Activated naive CD4-positive, alpha-beta T cell treated with anti-CD3 and anti-CD28 coated beads, Interleukin-2, amount 50 U/mL, for 72 hours (primary cell): ENCODE measurements at regions not wholly inside any gene's neighbourhood (a gene's known extent, or its start where the extent isn't known, plus 50 kb on each side); places are given as distances from the start of the nearest gene placed in this dataset.
A peak's percentile ranks its signal among the peaks of the same experiment; 100 is the strongest.

Source experiments
- ATAC-seq, 2 donors: fragments of 150-1000 bp; cut with Tn5 transposase; 2 replicates each; pipeline ENCODE4 v1.10.0; 2021; ENCODE audit warnings: mild to moderate bottlenecking in 2 of 2, moderate library complexity in 2 of 2
- DNase-seq, 2 donors: peaks; one replicate each; pipeline ENCODE4 v3.0.0; 2021 to 2022; ENCODE audit warnings: low spot score in 2 of 2
- H3K27ac Mint-ChIP-seq, 2 donors: one replicate each; pipeline ENCODE4 v1.8.0; 2022; ENCODE audit warnings: mild to moderate bottlenecking in 2 of 2, mixed read lengths in 2 of 2
- H3K36me3 Mint-ChIP-seq, 2 donors: one replicate each; pipeline ENCODE4 v1.8.0; 2022; ENCODE audit warnings: mixed read lengths in 2 of 2
- H3K9me3 Mint-ChIP-seq, 2 donors: one replicate each; pipeline ENCODE4 v1.8.0; 2022; ENCODE audit warnings: mixed read lengths in 2 of 2

- Mint-ChIP-seq H3K9me3 (peaks cover 0 to 4% of the 10 kb centered on the region in 2 donors), H3K36me3 (no peaks in the 10 kb centered on the region), H3K27ac (no peak overlapping the region)
- DNase-seq: no peak
- no peak for ATAC-seq
These were observed 284.8 kb downstream of the SEC61B start for GRCh38 chr9:99506747-99507348.

- Mint-ChIP-seq H3K36me3 (no peaks in the 10 kb centered on the region), H3K9me3 (peaks cover 0 to 4% of the 10 kb centered on the region in 2 donors), H3K27ac (no peak overlapping the region)
- no peak for ATAC-seq
- no peak for DNase-seq
These were observed 287.1 kb downstream of the SEC61B start for GRCh38 chr9:99509065-99509745.

GRCh38 chr9:99509900-99510535 lies 287.9 kb downstream of the SEC61B start:
- H3K27ac Mint-ChIP-seq: no peak overlapping the region
- H3K9me3 Mint-ChIP-seq: peaks cover 0 to under 1% of the 10 kb centered on the region in 2 donors
- ATAC-seq (no peak), DNase-seq (no peak)
- H3K36me3 Mint-ChIP-seq: no peaks in the 10 kb centered on the region

GRCh38 chr9:99511723-99512122 lies 289.6 kb downstream of the SEC61B start:
- no peak overlapping the region for H3K27ac Mint-ChIP-seq
- no peaks in the 10 kb centered on the region for H3K36me3 Mint-ChIP-seq
- DNase-seq (no peak), ATAC-seq (no peak)
- H3K9me3 Mint-ChIP-seq: no peaks in the 10 kb centered on the region

- DNase-seq (no peak), ATAC-seq (peak in 1 of 2 donors; percentile 9)
- no peaks in the 10 kb centered on the region for H3K36me3 Mint-ChIP-seq
- H3K9me3 Mint-ChIP-seq: no peaks in the 10 kb centered on the region
- no peak overlapping the region for H3K27ac Mint-ChIP-seq
These were observed 291.5 kb downstream of the SEC61B start for GRCh38 chr9:99513441-99514112.

- H3K27ac Mint-ChIP-seq: no peak overlapping the region
- no peak for ATAC-seq
- DNase-seq: no peak
- no peaks in the 10 kb centered on the region for H3K9me3 Mint-ChIP-seq
- H3K36me3 Mint-ChIP-seq: no peaks in the 10 kb centered on the region
These were observed 293.0 kb downstream of the SEC61B start for GRCh38 chr9:99515093-99515492.

- DNase-seq: no peak
- Mint-ChIP-seq H3K27ac (no peak overlapping the region), H3K36me3 (no peaks in the 10 kb centered on the region), H3K9me3 (no peaks in the 10 kb centered on the region)
- no peak for ATAC-seq
These were observed 294.0 kb downstream of the SEC61B start for GRCh38 chr9:99515895-99516656.

- Mint-ChIP-seq H3K9me3 (no peaks in the 10 kb centered on the region), H3K36me3 (no peaks in the 10 kb centered on the region), H3K27ac (no peak overlapping the region)
- ATAC-seq (peak; percentile 74 to 87), DNase-seq (peak in 1 of 2 donors; percentile 5)
These were observed 294.6 kb downstream of the SEC61B start for GRCh38 chr9:99516657-99517049.

GRCh38 chr9:99523838-99524237 lies 297.8 kb upstream of the NR4A3 start:
- H3K27ac Mint-ChIP-seq: no peak overlapping the region
- ATAC-seq: no peak
- no peaks in the 10 kb centered on the region for H3K9me3 Mint-ChIP-seq
- DNase-seq: no peak
- no peaks in the 10 kb centered on the region for H3K36me3 Mint-ChIP-seq

- Mint-ChIP-seq H3K27ac (no peak overlapping the region), H3K9me3 (no peaks in the 10 kb centered on the region), H3K36me3 (no peaks in the 10 kb centered on the region)
- ATAC-seq: no peak
- DNase-seq: no peak
These were observed 290.4 kb upstream of the NR4A3 start for GRCh38 chr9:99531313-99531712.

- no peaks in the 10 kb centered on the region for H3K9me3 Mint-ChIP-seq
- peak overlapping the region in 1 of 2 donors; percentile 62 for H3K27ac Mint-ChIP-seq
- no peak for ATAC-seq
- H3K36me3 Mint-ChIP-seq: no peaks in the 10 kb centered on the region
- no peak for DNase-seq
These were observed 288.3 kb upstream of the NR4A3 start for GRCh38 chr9:99533421-99533820.

GRCh38 chr9:99537996-99538395 lies 283.7 kb upstream of the NR4A3 start:
- DNase-seq (no peak), ATAC-seq (no peak)
- H3K9me3 Mint-ChIP-seq: no peaks in the 10 kb centered on the region
- H3K27ac Mint-ChIP-seq: no peak overlapping the region
- H3K36me3 Mint-ChIP-seq: no peaks in the 10 kb centered on the region

GRCh38 chr9:99544526-99544925 lies 277.2 kb upstream of the NR4A3 start:
- no peak overlapping the region for H3K27ac Mint-ChIP-seq
- ATAC-seq: no peak
- H3K9me3 Mint-ChIP-seq: no peaks in the 10 kb centered on the region
- H3K36me3 Mint-ChIP-seq: no peaks in the 10 kb centered on the region
- no peak for DNase-seq

- Mint-ChIP-seq H3K9me3 (peaks cover 20 to 26% of the 10 kb centered on the region in 2 donors), H3K27ac (no peak overlapping the region), H3K36me3 (peaks cover 11 to 25% of the 10 kb centered on the region in 2 donors)
- no peak for ATAC-seq
- DNase-seq: no peak
These were observed 272.2 kb upstream of the NR4A3 start for GRCh38 chr9:99549441-99549840.

GRCh38 chr9:99555792-99556191 lies 265.9 kb upstream of the NR4A3 start:
- Mint-ChIP-seq H3K36me3 (peaks cover 5 to 25% of the 10 kb centered on the region in 2 donors), H3K9me3 (peaks cover 18 to 22% of the 10 kb centered on the region in 2 donors), H3K27ac (no peak overlapping the region)
- ATAC-seq (no peak), DNase-seq (no peak)

- H3K27ac Mint-ChIP-seq: no peak overlapping the region
- DNase-seq (no peak), ATAC-seq (no peak)
- peaks cover 15% of the 10 kb centered on the region in 2 donors for H3K9me3 Mint-ChIP-seq
- peaks cover 0 to 21% of the 10 kb centered on the region in 2 donors for H3K36me3 Mint-ChIP-seq
These were observed 264.7 kb upstream of the NR4A3 start for GRCh38 chr9:99556998-99557397.

GRCh38 chr9:99557816-99558215 lies 263.9 kb upstream of the NR4A3 start:
- no peak overlapping the region for H3K27ac Mint-ChIP-seq
- H3K36me3 Mint-ChIP-seq: peaks cover 0 to 12% of the 10 kb centered on the region in 2 donors
- ATAC-seq (no peak), DNase-seq (no peak)
- H3K9me3 Mint-ChIP-seq: peaks cover 7% of the 10 kb centered on the region in 2 donors
